ENCODE measurements at regions not wholly inside any gene's neighbourhood (a gene's known extent, or its start where the extent isn't known, plus 50 kb on each side); places are given as distances from the start of the nearest gene placed in this dataset.

DNA sequence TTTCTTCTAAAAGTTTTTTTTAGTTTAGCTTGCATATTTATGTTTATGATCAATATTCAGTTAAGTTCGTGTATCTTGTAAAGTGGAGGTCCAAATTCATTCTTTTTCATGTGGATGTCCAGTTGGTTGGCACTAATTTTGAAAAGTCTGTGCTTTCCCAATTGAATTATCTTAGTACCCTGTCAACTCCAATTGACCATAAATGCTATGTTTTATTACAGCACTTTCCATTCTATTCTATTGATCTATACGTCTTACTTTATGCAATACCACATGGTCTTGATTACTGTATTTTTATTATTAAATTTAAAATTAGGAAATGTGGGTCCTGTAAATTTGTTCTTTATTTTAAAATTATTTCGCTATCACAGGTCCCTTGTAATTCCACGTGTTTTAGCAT is 837.6 kb upstream of the SLC10A2 start:
- Histone ChIP-seq H3K9ac (ENCODE audit: low read depth, low read length, poor library complexity) (no peak overlapping the region), H2AK5ac (ENCODE audit: low read depth, low read length) (no peak overlapping the region), H3K4me3 (ENCODE audit: low read length in 2 of 2) (no peak overlapping the region), H2BK5ac (ENCODE audit: low read length) (no peak overlapping the region), H3K23ac (ENCODE audit: low read depth, low read length, poor library complexity) (no peak overlapping the region), H3K4ac (ENCODE audit: low read length) (no peak overlapping the region), H3K14ac (ENCODE audit: low read length) (no peak overlapping the region), H3K9me3 (replicated peaks in 1 of 2; ENCODE audit: control insufficient read depth in 2 of 2, insufficient read depth in 1 of 2, low read depth in 1 of 2, low read length in 2 of 2) (no peaks in the 10 kb centered on the region), H3K27me3 (ENCODE audit: control insufficient read depth in 3 of 3, insufficient read depth in 3 of 3, low read depth in 1 of 3, low read length in 3 of 3) (no peaks in the 10 kb centered on the region), H3K4me1 (ENCODE audit: control insufficient read depth in 2 of 2, insufficient read depth in 1 of 2, low read depth in 1 of 2, low read length in 2 of 2) (no peaks in the 10 kb centered on the region), H2BK12ac (ENCODE audit: low read length) (no peak overlapping the region), H3K4me2 (ENCODE audit: insufficient read depth, low read length, poor library complexity, severe bottlenecking) (no peak overlapping the region), H3K27ac (replicated peaks; ENCODE audit: low read length) (no peak overlapping the region), H4K8ac (ENCODE audit: low read depth, low read length) (no peak overlapping the region), H3K18ac (ENCODE audit: low read length) (no peak overlapping the region), H3K79me1 (ENCODE audit: low read depth, low read length) (no peaks in the 10 kb centered on the region), H2BK120ac (ENCODE audit: low read depth, low read length) (no peak overlapping the region), H3K36me3 (replicated peaks in 1 of 2; ENCODE audit: control insufficient read depth in 2 of 2, insufficient read depth in 2 of 2, low read length in 2 of 2) (no peaks in the 10 kb centered on the region), H2BK15ac (ENCODE audit: low read length) (no peak overlapping the region), H2AFZ (ENCODE audit: low read length) (no peak overlapping the region), H4K91ac (ENCODE audit: low read depth, low read length, poor library complexity) (no peak overlapping the region)
- no CpG with 5 or more reads among the region's 4 CpGs for WGBS, 2 donors (ENCODE audit: extremely low coverage in 2 of 2, insufficient read length in 2 of 2, insufficient replicate concordance in 1 of 2)
- no peak for DNase-seq (ENCODE audit: low spot score)

DNA sequence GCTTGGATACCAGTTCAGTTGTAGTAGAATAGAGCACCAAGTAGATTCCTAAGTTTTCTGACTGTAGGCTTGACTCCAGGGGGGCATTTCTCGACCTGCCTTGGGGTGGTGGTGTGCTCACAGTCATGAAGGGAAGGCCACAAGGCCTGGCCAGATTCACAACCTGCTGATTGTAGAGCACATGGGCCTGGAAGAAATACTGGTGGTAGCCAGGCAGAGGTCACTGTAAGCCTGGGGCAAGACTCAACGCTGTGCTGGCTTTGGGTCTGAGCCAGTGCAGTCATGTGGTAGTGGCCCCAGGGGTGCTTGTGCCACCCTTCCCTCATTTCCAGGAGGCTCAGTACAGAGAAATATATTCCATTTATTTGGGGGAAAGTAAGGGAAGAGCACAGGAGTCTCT is 832.3 kb upstream of the SLC10A2 start:
- Histone ChIP-seq H3K4me1 (ENCODE audit: control insufficient read depth in 2 of 2, insufficient read depth in 1 of 2, low read depth in 1 of 2, low read length in 2 of 2) (no peaks in the 10 kb centered on the region), H3K9me3 (replicated peaks in 1 of 2; ENCODE audit: control insufficient read depth in 2 of 2, insufficient read depth in 1 of 2, low read depth in 1 of 2, low read length in 2 of 2) (peaks cover 1 to 5% of the 10 kb centered on the region in 2 donors), H3K27ac (replicated peaks; ENCODE audit: low read length) (no peak overlapping the region), H3K36me3 (replicated peaks in 1 of 2; ENCODE audit: control insufficient read depth in 2 of 2, insufficient read depth in 2 of 2, low read length in 2 of 2) (no peaks in the 10 kb centered on the region), H3K4me2 (ENCODE audit: insufficient read depth, low read length, poor library complexity, severe bottlenecking) (no peak overlapping the region), H4K91ac (ENCODE audit: low read depth, low read length, poor library complexity) (no peak overlapping the region), H2AK5ac (ENCODE audit: low read depth, low read length) (no peak overlapping the region), H3K4ac (ENCODE audit: low read length) (no peak overlapping the region), H2AFZ (ENCODE audit: low read length) (no peak overlapping the region), H2BK12ac (ENCODE audit: low read length) (no peak overlapping the region), H3K23ac (ENCODE audit: low read depth, low read length, poor library complexity) (no peak overlapping the region), H2BK5ac (ENCODE audit: low read length) (no peak overlapping the region), H3K14ac (ENCODE audit: low read length) (no peak overlapping the region), H3K9ac (ENCODE audit: low read depth, low read length, poor library complexity) (no peak overlapping the region), H3K27me3 (ENCODE audit: control insufficient read depth in 3 of 3, insufficient read depth in 3 of 3, low read depth in 1 of 3, low read length in 3 of 3) (no peaks in the 10 kb centered on the region), H4K8ac (ENCODE audit: low read depth, low read length) (no peak overlapping the region), H3K79me1 (ENCODE audit: low read depth, low read length) (no peaks in the 10 kb centered on the region), H3K18ac (ENCODE audit: low read length) (no peak overlapping the region), H2BK15ac (ENCODE audit: low read length) (no peak overlapping the region), H3K4me3 (ENCODE audit: low read length in 2 of 2) (no peak overlapping the region), H2BK120ac (ENCODE audit: low read depth, low read length) (no peak overlapping the region)
- WGBS, 2 donors (ENCODE audit: extremely low coverage in 2 of 2, insufficient read length in 2 of 2, insufficient replicate concordance in 1 of 2), result no CpG with 5 or more reads among the region's 2 CpGs
- no peak for DNase-seq (ENCODE audit: low spot score)

DNA sequence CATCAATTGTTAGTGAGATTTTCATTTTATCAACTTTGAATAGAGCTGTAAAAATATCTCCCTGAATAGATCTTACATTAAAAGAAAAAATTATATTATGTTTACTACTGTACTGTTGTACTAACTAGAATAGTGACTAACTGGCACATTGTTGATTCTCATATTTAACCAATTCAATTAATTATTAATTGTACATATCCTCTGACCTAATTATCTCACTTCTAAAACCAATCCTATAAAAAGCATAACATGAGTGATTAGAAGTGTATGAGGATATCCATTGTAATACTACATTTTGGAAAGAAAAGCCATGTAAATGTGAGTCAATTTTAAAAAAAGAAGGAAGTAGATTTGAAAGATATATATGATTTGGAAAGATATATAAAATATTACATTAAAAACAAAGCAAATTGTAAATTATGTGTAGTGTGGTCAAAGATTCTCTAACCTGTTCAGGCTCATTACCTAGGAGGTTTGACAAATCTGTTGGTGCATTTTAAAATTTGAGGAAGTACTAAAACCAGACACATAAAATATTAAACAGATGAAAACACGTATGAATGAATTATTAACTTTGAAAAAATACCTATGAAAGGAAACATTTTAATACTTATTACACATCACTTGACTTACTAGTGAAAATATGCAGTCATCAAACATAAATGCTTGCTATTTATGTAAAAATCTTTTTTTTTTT is 829.8 kb upstream of the SLC10A2 start:
- WGBS, 2 donors (ENCODE audit: extremely low coverage in 2 of 2, insufficient read length in 2 of 2, insufficient replicate concordance in 1 of 2), result no CpG with 5 or more reads among the region's 1 CpG

DNA sequence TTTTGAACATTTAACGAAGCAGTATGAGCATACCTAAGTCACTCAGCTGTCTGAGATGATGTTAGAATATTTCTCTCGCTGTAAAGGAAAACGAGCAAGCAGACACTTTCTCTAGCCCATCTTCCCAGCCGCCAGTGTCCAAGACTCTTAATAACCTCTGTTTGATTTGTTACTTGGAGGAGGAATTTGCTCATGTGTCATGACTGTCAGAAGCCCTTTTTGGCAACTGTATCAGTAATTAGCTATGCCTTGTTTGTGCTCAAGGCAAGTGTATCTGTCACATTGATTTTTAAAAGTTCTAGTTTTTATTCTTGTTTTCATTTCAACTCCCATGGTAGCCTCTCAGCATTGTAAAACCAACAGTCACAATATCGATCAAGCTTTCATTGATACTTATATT is 828.4 kb upstream of the SLC10A2 start:
- H3K4me1 ChIP-seq (ENCODE audit: control insufficient read depth in 2 of 2, insufficient read depth in 1 of 2, low read depth in 1 of 2, low read length in 2 of 2), result no peaks in the 10 kb centered on the region
- H3K4ac ChIP-seq (ENCODE audit: low read length), result no peak overlapping the region
- H2BK5ac ChIP-seq (ENCODE audit: low read length), result no peak overlapping the region
- H3K27ac ChIP-seq (replicated peaks; ENCODE audit: low read length), result no peak overlapping the region
- H3K4me3 ChIP-seq (ENCODE audit: low read length in 2 of 2), result no peak overlapping the region
- no peaks in the 10 kb centered on the region for H3K27me3 ChIP-seq (ENCODE audit: control insufficient read depth in 3 of 3, insufficient read depth in 3 of 3, low read depth in 1 of 3, low read length in 3 of 3)
- WGBS, 2 donors (ENCODE audit: extremely low coverage in 2 of 2, insufficient read length in 2 of 2, insufficient replicate concordance in 1 of 2), result no CpG with 5 or more reads among the region's 5 CpGs
- no peak overlapping the region for H2BK12ac ChIP-seq (ENCODE audit: low read length)
- peaks cover 1 to 6% of the 10 kb centered on the region in 2 donors for H3K9me3 ChIP-seq (replicated peaks in 1 of 2; ENCODE audit: control insufficient read depth in 2 of 2, insufficient read depth in 1 of 2, low read depth in 1 of 2, low read length in 2 of 2)
- no peak overlapping the region for H2AFZ ChIP-seq (ENCODE audit: low read length)
- no peak overlapping the region for H2BK120ac ChIP-seq (ENCODE audit: low read depth, low read length)
- H3K9ac ChIP-seq (ENCODE audit: low read depth, low read length, poor library complexity), result no peak overlapping the region
- H3K79me1 ChIP-seq (ENCODE audit: low read depth, low read length), result no peaks in the 10 kb centered on the region
- no peaks in the 10 kb centered on the region for H3K36me3 ChIP-seq (replicated peaks in 1 of 2; ENCODE audit: control insufficient read depth in 2 of 2, insufficient read depth in 2 of 2, low read length in 2 of 2)
- H4K8ac ChIP-seq (ENCODE audit: low read depth, low read length), result no peak overlapping the region
- DNase-seq (ENCODE audit: low spot score), result no peak
- H3K14ac ChIP-seq (ENCODE audit: low read length), result no peak overlapping the region
- no peak overlapping the region for H4K91ac ChIP-seq (ENCODE audit: low read depth, low read length, poor library complexity)
- H3K4me2 ChIP-seq (ENCODE audit: insufficient read depth, low read length, poor library complexity, severe bottlenecking), result no peak overlapping the region
- no peak overlapping the region for H3K18ac ChIP-seq (ENCODE audit: low read length)
- H2AK5ac ChIP-seq (ENCODE audit: low read depth, low read length), result no peak overlapping the region
- no peak overlapping the region for H3K23ac ChIP-seq (ENCODE audit: low read depth, low read length, poor library complexity)
- H2BK15ac ChIP-seq (ENCODE audit: low read length), result no peak overlapping the region

More for the DNA sequence above, 829.8 kb upstream of the SLC10A2 start:
- H3K27me3 ChIP-seq (ENCODE audit: control insufficient read depth in 3 of 3, insufficient read depth in 3 of 3, low read depth in 1 of 3, low read length in 3 of 3), result no peaks in the 10 kb centered on the region
- H3K27ac ChIP-seq (replicated peaks; ENCODE audit: low read length), result no peak overlapping the region
- H4K91ac ChIP-seq (ENCODE audit: low read depth, low read length, poor library complexity), result no peak overlapping the region
- no peaks in the 10 kb centered on the region for H3K36me3 ChIP-seq (replicated peaks in 1 of 2; ENCODE audit: control insufficient read depth in 2 of 2, insufficient read depth in 2 of 2, low read length in 2 of 2)
- H3K79me1 ChIP-seq (ENCODE audit: low read depth, low read length), result no peaks in the 10 kb centered on the region
- H2AK5ac ChIP-seq (ENCODE audit: low read depth, low read length), result no peak overlapping the region
- no peak overlapping the region for H3K14ac ChIP-seq (ENCODE audit: low read length)
- no peak overlapping the region for H2BK12ac ChIP-seq (ENCODE audit: low read length)
- H3K18ac ChIP-seq (ENCODE audit: low read length), result no peak overlapping the region
- no peak overlapping the region for H3K4ac ChIP-seq (ENCODE audit: low read length)
- H2BK5ac ChIP-seq (ENCODE audit: low read length), result no peak overlapping the region
- H3K23ac ChIP-seq (ENCODE audit: low read depth, low read length, poor library complexity), result no peak overlapping the region
- no peak overlapping the region for H3K4me2 ChIP-seq (ENCODE audit: insufficient read depth, low read length, poor library complexity, severe bottlenecking)
- no peaks in the 10 kb centered on the region for H3K4me1 ChIP-seq (ENCODE audit: control insufficient read depth in 2 of 2, insufficient read depth in 1 of 2, low read depth in 1 of 2, low read length in 2 of 2)
- H2AFZ ChIP-seq (ENCODE audit: low read length), result no peak overlapping the region
- no peak overlapping the region for H2BK15ac ChIP-seq (ENCODE audit: low read length)
- no peak overlapping the region for H3K4me3 ChIP-seq (ENCODE audit: low read length in 2 of 2)
- H2BK120ac ChIP-seq (ENCODE audit: low read depth, low read length), result no peak overlapping the region
- H3K9me3 ChIP-seq (replicated peaks in 1 of 2; ENCODE audit: control insufficient read depth in 2 of 2, insufficient read depth in 1 of 2, low read depth in 1 of 2, low read length in 2 of 2), result peaks cover 1 to 6% of the 10 kb centered on the region in 2 donors
- no peak overlapping the region for H4K8ac ChIP-seq (ENCODE audit: low read depth, low read length)
- DNase-seq (ENCODE audit: low spot score), result no peak
- no peak overlapping the region for H3K9ac ChIP-seq (ENCODE audit: low read depth, low read length, poor library complexity)

All from neuronal stem cell (in vitro differentiated cells).